ENCODE measurements at regions not wholly inside any gene's neighbourhood (a gene's known extent, or its start where the extent isn't known, plus 50 kb on each side); places are given as distances from the start of the nearest gene placed in this dataset.

GRCh38 chr15:96524676-96525417, 194.3 kb downstream of the NR2F2 start:
- no peak for DNase-seq (ENCODE audit: low spot score)

DNA sequence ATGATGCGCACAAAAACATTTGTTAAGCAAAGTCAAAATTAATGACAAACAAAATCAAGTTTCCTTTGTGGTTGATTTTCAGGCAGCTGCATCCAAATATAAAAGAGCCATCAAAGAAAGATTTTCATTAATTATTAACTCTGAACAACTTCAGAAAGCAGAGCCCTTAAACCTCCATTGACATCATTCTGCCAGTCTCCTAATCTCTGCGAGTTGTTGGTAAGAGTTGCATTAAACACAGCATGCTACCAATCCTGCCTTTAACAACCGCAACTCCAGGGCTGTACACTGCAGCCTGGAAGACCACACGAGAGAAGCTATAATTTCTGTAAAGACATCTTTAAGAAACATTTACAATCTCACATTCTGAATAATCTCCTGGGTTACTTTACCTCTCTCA, 204.6 kb downstream of the NR2F2 start:
- no peak for DNase-seq (ENCODE audit: low spot score)

DNA sequence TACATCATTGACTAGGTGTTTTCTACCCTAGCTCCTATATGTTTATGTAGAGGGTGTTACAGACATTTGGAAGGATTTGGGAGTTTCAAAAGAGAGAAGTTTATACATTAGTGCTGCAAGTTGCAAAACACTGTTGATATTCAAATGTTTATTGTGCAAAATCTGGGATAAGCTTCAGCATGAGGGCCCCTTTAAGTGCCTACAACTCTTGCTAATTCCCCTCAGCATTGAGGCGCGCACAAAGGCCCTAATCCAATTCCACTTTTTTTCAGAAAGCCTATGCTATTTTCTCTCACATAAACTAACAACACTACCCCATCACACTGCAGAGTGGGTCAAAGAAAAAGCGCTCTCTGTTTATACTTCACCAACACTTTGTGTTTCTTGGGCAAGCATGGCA, 208.0 kb downstream of the NR2F2 start:
- DNase-seq (ENCODE audit: low spot score), result no peak

DNA sequence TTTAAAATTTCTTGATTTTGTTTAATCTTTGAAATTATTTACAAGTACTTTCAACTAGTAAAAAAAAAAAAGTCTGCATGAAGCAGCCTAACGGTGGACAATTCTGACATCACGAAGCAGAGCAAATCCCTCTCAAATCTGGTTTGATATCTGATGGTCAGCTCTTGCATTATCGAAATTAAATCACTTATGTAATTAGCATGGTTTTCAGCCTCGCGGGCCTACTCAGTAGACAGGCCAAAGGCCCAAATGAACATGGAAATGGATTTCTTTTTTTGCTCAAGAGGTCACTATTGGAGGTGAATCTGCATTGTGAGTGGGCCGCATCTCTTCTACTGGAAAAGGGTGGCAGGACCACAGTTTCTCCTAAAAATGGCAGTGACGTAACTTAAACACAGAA, 209.8 kb downstream of the NR2F2 start:
- no peak for DNase-seq (ENCODE audit: low spot score)

DNA sequence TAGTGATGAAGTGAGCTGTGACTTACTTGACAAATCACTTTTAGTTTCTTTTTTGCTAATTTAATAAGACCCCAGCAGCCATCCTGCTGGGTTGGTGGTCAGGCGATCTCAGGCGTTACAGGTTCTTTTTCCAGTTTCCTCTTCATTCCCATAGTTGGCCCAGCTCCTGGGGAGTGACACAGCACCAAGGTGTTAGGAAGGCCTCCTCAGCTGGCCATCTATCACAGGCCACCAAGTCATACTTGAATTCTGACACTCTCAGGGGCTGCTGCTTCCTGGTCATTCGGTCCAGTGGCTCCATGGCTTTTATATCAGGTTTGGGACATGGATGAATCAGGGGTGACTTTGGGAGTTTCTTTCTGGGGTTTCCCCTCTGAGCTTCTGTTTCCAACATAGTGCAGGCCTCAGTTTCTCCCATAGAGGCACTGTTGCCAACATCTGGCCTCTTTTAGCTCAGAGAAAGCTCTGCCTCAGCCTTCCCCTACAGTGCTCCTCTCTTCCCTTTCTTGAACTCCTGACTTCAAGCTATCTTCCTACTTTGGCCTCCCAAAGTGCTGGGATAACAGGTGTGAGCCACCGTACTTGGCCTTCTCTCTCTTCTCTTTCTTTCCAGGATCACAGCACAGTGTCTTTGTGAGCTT, 211.8 kb downstream of the NR2F2 start:
- no peak for DNase-seq (ENCODE audit: low spot score)

DNA sequence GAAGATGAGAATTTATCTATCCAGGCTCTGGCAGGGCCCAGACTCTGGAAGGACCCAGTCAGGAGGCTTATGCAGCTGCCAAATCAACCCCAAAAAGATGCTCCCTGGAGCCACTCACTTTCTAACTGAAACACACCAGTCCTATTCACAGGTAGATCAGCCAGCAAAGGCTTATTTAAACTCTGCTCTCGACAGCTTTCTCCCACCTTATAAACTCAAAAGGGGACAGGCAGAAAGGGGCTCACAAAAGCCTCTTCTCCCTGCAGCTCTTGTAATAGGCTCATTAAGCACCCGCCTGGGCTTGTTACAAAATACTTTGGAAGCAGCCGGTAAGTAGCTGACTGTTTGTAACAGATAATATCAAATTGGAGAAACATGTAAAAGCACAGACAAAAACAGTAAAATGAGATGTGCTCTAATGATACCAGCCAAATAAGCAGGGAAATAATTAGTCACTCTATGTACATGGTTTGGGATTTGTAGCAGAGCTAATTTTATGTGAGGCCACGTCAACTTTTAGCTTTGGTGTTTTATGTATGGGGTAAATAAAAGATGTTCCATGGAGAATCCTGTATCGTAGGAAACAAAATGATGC, 213.8 kb downstream of the NR2F2 start:
- no peak for DNase-seq (ENCODE audit: low spot score)

DNA sequence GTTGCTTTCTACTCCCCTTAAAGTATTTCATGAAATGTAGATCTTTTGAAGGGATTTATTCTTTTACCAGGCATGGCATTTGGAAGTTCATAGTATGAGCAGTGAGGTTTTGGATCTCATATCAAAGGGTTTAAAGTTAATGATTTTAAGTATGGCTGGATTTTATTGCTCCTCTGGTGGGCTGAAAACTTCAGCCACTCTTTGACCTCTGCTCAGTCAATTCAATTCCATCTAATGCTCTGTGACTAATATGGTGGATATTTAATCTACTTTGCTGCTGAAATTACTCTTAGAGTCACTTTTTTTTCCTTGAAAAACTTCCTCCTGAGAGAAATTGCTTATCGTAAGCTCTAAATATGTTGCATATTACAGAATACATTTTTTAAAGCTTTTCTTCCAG, 218.6 kb downstream of the NR2F2 start:
- no peak for DNase-seq (ENCODE audit: low spot score)

- no peak for DNase-seq (ENCODE audit: low spot score)
These were observed 220.7 kb downstream of the NR2F2 start for GRCh38 chr15:96551196-96551595.

- DNase-seq (ENCODE audit: low spot score), result no peak
These were observed 221.2 kb downstream of the NR2F2 start for GRCh38 chr15:96551722-96552121.

DNA sequence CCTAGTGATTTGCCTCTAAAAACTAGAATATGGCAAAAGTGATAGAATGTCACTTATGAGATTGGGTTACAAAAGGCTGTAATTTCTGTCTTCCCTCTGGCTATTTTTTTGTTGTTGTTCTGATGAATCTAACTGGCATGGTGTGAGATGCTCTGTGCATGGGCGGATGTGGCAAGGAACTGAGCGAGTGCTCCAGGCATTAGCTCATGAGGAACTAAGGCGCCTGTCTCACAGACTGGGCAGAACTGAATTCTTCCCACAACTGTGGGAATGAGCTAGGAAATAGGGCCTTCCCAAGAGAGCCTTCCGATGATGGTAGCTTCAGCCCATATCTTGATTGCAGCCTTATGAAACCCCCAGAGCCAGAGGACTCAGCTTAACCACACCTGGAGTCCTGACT, 222.5 kb downstream of the NR2F2 start:
- peak; percentile 47 for DNase-seq (ENCODE audit: low spot score)

DNA sequence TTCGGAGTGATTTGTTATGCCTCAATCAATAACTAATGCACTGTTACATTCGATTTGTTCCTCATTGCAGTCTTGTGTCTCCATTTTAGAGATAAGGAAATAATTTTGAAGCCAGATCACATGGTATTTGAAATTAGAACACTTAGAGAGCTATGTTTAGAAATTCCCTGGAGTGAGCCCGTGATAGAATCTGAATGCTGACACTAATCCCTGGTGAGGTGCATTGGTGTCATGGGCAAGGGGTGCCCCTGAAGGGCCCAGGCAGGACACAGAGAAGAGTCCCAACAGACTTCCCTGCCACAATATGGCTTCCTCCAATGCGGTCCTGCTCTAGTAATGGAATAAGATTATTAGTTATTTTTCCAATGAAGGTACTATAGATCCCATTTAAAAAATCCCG, 223.0 kb downstream of the NR2F2 start:
- no peak for DNase-seq (ENCODE audit: low spot score)

DNA sequence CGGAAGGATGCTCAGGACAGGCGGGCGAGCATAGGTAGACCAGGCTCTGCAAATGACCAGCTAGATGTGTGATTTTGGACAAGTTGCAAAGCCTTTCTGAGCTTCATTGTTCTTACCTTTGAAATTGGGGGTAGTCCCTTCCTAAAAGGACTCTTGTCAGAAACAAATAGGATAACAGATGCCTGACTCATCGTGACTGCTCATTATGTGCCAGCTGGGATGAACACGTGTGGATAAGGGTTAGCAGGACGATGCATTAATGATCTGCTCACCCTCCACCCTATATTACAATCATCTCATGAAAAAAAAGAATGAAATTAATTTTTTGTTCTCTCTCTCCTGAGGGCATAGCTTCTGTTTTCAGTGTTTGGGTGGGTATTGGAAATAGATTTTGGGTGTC, 223.4 kb downstream of the NR2F2 start:
- peak; percentile 3 for DNase-seq (ENCODE audit: low spot score)

- DNase-seq (ENCODE audit: low spot score), result no peak
These were observed 224.0 kb downstream of the NR2F2 start for GRCh38 chr15:96554541-96554940.

GRCh38 chr15:96559087-96559486, 228.6 kb downstream of the NR2F2 start:
- DNase-seq (ENCODE audit: low spot score), result no peak

DNA sequence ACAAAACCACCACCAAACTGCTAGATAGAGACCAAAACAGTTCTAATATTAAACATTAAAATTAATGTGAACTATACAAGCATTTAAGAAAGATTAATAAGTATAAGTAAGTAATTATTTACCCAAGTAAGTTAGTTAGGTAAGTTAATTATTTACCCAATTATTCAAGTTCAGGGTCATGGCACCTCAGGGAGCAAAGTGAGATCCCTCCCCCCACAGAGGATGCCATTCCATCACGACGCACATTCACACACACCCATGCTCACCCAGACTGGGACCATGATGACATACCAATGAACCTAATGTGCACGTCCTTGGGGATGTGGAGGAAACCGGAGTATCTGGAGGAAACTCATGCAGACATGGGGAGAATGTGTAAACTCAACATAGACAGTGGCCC, 229.1 kb downstream of the NR2F2 start:
- no peak for DNase-seq (ENCODE audit: low spot score)

GRCh38 chr15:96560246-96560895, 229.9 kb downstream of the NR2F2 start:
- DNase-seq (ENCODE audit: low spot score), result no peak

GRCh38 chr15:96561593-96561992, 231.1 kb downstream of the NR2F2 start:
- no peak for DNase-seq (ENCODE audit: low spot score)

DNA sequence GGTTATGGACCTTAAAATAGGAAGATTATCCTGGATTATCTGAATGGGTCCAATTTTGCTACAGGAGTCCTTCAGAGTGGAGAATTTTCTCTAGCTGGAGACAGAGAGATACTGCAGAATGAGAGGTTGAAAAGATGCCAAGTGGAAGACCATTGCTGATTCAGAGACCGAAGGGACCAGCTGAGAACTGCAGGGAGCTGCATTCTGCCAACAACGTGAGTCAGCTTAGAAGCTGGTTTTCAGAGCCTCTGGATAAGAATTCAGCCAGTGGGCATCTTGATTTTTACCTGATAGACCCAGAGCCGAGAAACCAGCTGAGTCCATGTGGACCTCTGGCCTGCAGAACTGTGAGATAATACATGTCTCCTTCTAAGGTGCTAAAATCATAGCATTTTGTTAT, 234.0 kb downstream of the NR2F2 start:
- peak; percentile 13 for DNase-seq (ENCODE audit: low spot score)

DNA sequence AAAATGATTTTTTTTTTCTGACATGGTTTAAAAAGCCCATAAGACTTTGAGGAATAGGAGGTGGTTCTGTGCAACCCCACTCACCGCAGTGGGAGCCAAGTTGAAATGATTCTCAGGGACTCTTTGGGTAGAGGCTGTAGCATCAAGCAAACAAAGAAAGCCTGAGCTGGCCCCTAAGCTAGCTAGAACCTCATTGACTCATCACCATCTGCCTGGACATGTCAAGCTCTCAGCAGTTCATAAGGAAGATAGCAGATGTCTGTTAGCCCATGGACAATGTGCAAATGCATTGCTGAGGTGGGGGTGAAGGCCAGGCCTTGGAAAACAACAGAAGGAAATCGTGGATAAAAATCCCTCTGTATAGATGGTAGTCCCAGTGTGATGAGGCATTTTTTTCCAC, 234.8 kb downstream of the NR2F2 start:
- no peak for DNase-seq (ENCODE audit: low spot score)

DNA sequence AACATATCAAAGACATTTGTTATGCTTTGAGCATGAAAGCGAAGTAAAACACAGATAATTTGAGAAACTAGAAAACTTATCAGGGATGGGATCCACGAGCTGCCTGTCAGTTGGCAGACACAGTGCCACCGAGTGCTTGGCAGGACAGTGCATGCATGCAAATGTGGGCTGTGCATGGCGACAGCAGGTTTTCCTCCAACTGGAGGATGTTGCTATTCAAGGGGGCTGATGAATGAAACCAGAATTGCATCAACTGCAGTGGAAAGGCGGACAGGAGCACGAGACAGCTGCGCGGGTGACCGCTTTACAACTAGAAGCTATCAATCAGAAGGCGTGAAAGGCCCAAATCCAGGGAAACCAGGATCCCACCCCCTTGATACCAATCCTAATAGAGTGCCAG, 244.3 kb downstream of the NR2F2 start:
- DNase-seq (ENCODE audit: low spot score), result no peak

GRCh38 chr15:96576596-96576995, 246.1 kb downstream of the NR2F2 start:
- DNase-seq (ENCODE audit: low spot score), result no peak

DNA sequence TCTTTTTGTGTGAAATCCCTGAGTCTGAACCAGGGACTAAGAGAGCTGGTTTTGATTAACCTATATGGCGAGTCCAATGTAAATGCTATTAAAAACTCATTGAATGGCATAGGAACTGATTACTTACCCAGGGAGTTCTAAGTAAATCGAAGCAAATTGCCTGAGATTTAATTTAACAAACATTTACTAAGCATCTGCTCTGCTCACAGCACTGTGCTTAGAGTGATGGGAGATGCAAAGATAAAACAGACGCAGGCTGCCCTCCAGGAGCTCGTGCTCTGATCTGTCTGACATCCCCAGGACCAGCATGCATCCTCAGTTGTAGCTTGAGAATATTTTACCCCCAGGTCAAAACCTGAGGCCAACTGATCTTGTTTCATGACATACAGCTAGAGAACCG, 247.9 kb downstream of the NR2F2 start:
- no peak for DNase-seq (ENCODE audit: low spot score)

DNA sequence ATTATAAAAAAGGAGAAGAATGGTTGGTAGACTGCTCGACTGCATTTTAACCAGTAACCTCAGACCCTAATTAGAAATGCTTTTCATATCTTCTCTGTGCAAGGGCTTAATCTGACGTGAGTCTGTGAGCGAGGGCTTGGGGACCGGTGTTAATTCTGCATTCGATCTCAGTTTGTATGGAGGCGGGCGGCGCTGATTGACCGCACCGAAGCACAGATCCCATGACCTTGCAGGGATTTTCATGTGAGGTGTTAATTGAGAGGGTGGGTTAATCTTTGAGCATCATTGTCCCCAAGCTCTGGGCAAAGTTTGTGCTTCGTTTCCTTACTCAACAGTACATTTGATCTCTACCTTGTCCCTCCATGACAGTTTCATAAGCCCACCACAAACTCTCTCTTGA, 250.9 kb downstream of the NR2F2 start:
- DNase-seq (ENCODE audit: low spot score), result no peak

All from A172 (cell line).